B cell (primary cell): ENCODE measurements at regions not wholly inside any gene's neighbourhood (a gene's known extent, or its start where the extent isn't known, plus 50 kb on each side); places are given as distances from the start of the nearest gene placed in this dataset.
"Not testable (repeated sequence)": the region's sequence is repeated elsewhere in the genome, so short reads cannot be mapped to it uniquely, and the experiment has no call there.

ENCODE experiments used
- ATAC-seq: fragments of 200-7000 bp; cut with Tn5 transposase; one replicate; pipeline ENCODE4 v1.10.0; 2021; ENCODE audit warnings: low read depth, mild to moderate bottlenecking, moderate number of reproducible peaks, moderate library complexity
- CTCF ChIA-PET: fragments of 350-600 bp; sonication (Branson Sonifier 250); formaldehyde crosslinking; loops from one replicate; lab custom pipeline; 2021; ENCODE audit warnings: antibody characterized with exemption, inconsistent platforms; lab: Charles Lee
- POLR2A ChIA-PET: fragments of 350-600 bp; sonication (Branson Sonifier 250); formaldehyde crosslinking; loops from one replicate; lab custom pipeline; 2021; ENCODE audit warnings: antibody characterized with exemption; lab: Charles Lee
- DNase-seq: peaks from one replicate; pipeline ENCODE4 v3.0.0; 2013
- H2AFZ ChIP-seq: 2 replicates; pipeline ENCODE4 v1.6.1; 2012; ENCODE audit warnings: mild to moderate bottlenecking, low read depth, low read length; ENCODE audit not compliant: insufficient read depth, poor library complexity, severe bottlenecking
- H3K27ac ChIP-seq, 2 donors: 1 replicate in 1 of 2; 2 replicates in 1 of 2; pipeline ENCODE4 v1.5.1; 2012 to 2013; ENCODE audit warnings: low read length in 2 of 2, mild to moderate bottlenecking in 2 of 2, moderate library complexity in 1 of 2
- H3K27me3 ChIP-seq, 4 experiments: fragments of 200-600 bp in 1 of 4; sonication (generic) in 1 of 4; replicated peaks in 1 of 4; 1 replicate in 2 of 4; 2 replicates in 2 of 4; pipeline versions ENCODE4 v1.6.1 to v1.7.0; 2013 to 2016; ENCODE audit warnings: low read length in 3 of 4, mild to moderate bottlenecking in 2 of 4, mixed read lengths in 1 of 4, moderate library complexity in 1 of 4; ENCODE audit not compliant: insufficient read depth in 4 of 4, control insufficient read depth in 3 of 4; ENCODE audit errors: control extremely low read depth in 1 of 4
- H3K36me3 ChIP-seq, 2 experiments: replicated peaks in 1 of 2; 1 replicate in 1 of 2; 2 replicates in 1 of 2; pipeline versions ENCODE4 v1.6.1 to v1.7.1; 2013; ENCODE audit warnings: low read length in 1 of 2; ENCODE audit not compliant: insufficient read depth in 2 of 2, control insufficient read depth in 1 of 2; ENCODE audit errors: control extremely low read depth in 1 of 2, extremely low read depth in 1 of 2
- H3K4me1 ChIP-seq, 2 donors: fragments of 200-600 bp in 1 of 2; sonication (generic) in 1 of 2; 1 replicate in 1 of 2; 2 replicates in 1 of 2; pipeline versions ENCODE4 v1.5.1 to v1.6.1; 2013 to 2017; ENCODE audit warnings: low read length in 2 of 2; ENCODE audit not compliant: control insufficient read depth in 2 of 2, insufficient read depth in 2 of 2
- H3K4me2 ChIP-seq: replicated peaks from 2 replicates; pipeline ENCODE3; 2012; ENCODE audit warnings: mild to moderate bottlenecking, low read depth, low read length; ENCODE audit not compliant: poor library complexity, severe bottlenecking
- H3K4me3 ChIP-seq, 5 experiments: fragments of 200-600 bp in 1 of 5; sonication (generic) in 1 of 5; 1 replicate in 3 of 5; 2 replicates in 2 of 5; pipeline versions ENCODE4 v1.5.1 to v1.7.0; 2011 to 2016; ENCODE audit warnings: low read length in 4 of 5, mild to moderate bottlenecking in 4 of 5, low read depth in 2 of 5, control low read depth in 1 of 5, moderate library complexity in 1 of 5; ENCODE audit not compliant: insufficient read depth in 1 of 5; ENCODE audit errors: control extremely low read depth in 1 of 5, extremely low read depth in 1 of 5
- H3K79me2 ChIP-seq: fragments of 200-600 bp; sonication (generic); one replicate; pipeline ENCODE4 v1.6.0; 2016; ENCODE audit warnings: low read length; ENCODE audit not compliant: control insufficient read depth, insufficient read depth
- H3K9ac ChIP-seq: fragments of 200-600 bp; sonication (generic); 2 replicates; pipeline ENCODE4 v1.6.1; 2017; ENCODE audit warnings: mild to moderate bottlenecking, low read length, moderate library complexity
- H3K9me3 ChIP-seq, 3 donors: one replicate each; pipeline versions ENCODE4 v1.6.1 to v1.7.1; 2013; ENCODE audit warnings: low read length in 2 of 3; ENCODE audit not compliant: control insufficient read depth in 2 of 3, insufficient read depth in 1 of 3; ENCODE audit errors: control extremely low read depth in 1 of 3
- H4K20me1 ChIP-seq: 2 replicates; pipeline ENCODE4 v1.6.0; 2012; ENCODE audit warnings: mild to moderate bottlenecking, low read length; ENCODE audit not compliant: insufficient read depth, control insufficient read depth, poor library complexity, severe bottlenecking
- H3K27ac Mint-ChIP-seq: one replicate; pipeline ENCODE4 v1.8.0; 2021; ENCODE audit warnings: mixed read lengths
- H3K27me3 Mint-ChIP-seq: one replicate; pipeline ENCODE4 v1.8.0; 2021; ENCODE audit warnings: mixed read lengths
- H3K4me1 Mint-ChIP-seq: one replicate; pipeline ENCODE4 v1.8.0; 2021; ENCODE audit warnings: mixed read lengths
- H3K4me3 Mint-ChIP-seq: one replicate; pipeline ENCODE4 v1.8.0; 2021; ENCODE audit warnings: mixed read lengths
- H3K9me3 Mint-ChIP-seq: one replicate; pipeline ENCODE4 v1.8.0; 2022; ENCODE audit warnings: mixed read lengths; ENCODE audit not compliant: insufficient read depth
- EZH2 ChIP-seq: IDR thresholded peaks from 2 replicates; pipeline ENCODE4 v1.6.1; 2012; ENCODE audit warnings: borderline replicate concordance, low read depth, mild to moderate bottlenecking, moderate library complexity, low read length; ENCODE audit not compliant: insufficient read depth, poor library complexity, severe bottlenecking
- WGBS: methylation state at CpG from one replicate; pipeline ENCODE4 v1.1.5; 2013; ENCODE audit warnings: missing lambda C conversion rate; ENCODE audit not compliant: insufficient coverage; 5-methylcytosine and 5-hydroxymethylcytosine counted together
- intact Hi-C: fragments of 100-400 bp; cut with micrococcal nuclease; formaldehyde crosslinking; loops from one replicate; pipeline ENCODE4 v1.10.0; 2022
- TF ChIP-seq, protein P1 (sequence below): fragments of 200-600 bp; IDR thresholded peaks from one replicate; pipeline ENCODE4 v1.8.0; 2022; ENCODE audit warnings: antibody characterized with exemption, mild to moderate bottlenecking

DNA sequence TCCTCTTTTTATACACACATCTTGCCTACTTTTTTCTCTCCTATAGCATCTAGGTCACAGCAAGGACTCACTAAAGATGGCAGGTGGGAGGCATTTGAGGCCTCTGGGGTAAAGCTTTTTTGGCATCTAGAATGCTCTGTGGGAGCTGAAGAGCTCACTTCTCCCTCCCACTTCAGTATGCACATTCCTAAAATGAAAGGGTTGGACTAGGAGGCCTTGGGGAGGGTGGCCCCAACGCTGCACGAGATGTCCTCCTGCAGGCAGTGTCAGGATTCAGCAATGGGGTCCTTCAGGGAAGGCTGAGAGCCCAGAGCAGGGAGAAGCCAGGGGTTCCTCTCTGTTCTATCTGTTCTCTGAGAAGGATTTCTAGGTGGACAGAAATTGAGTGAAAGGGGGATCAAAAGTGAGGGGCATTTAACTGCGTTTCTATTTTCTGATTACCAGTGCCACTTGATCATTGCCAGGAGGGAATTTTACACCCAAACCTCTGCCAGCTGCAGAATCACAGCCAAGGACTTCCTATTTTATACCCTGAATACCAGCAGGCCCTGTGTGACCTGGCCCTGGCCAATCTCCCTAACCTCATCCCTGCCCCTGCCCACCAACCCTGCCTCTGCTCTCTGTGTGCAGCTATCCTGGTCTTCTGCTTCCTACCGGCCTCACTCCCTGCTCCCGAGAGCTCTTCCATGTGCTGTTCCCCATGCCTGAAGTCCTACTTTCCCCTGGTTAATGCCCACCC, 186.2 kb downstream of the CYP26B1 start:
- Histone ChIP-seq H4K20me1 (no peaks in the 10 kb centered on the region), H3K36me3 (no peaks in the 10 kb centered on the region), H3K9ac (no peak overlapping the region), H3K9me3 (peaks cover 0 to 9% (median 2%) of the 10 kb centered on the region in 3 donors), H3K4me2 (no peak overlapping the region), H3K4me1 (no peaks in the 10 kb centered on the region), H3K27ac (no peak overlapping the region), H3K27me3 (peaks cover 0 to 6% (median 0%) of the 10 kb centered on the region in 4 experiments), H3K4me3 (no peak overlapping the region), H3K79me2 (no peaks in the 10 kb centered on the region), H2AFZ (no peak overlapping the region)
- ATAC-seq, result no peak
- TF ChIP-seq EZH2, result no peak
- TF ChIP-seq, protein P1, sequence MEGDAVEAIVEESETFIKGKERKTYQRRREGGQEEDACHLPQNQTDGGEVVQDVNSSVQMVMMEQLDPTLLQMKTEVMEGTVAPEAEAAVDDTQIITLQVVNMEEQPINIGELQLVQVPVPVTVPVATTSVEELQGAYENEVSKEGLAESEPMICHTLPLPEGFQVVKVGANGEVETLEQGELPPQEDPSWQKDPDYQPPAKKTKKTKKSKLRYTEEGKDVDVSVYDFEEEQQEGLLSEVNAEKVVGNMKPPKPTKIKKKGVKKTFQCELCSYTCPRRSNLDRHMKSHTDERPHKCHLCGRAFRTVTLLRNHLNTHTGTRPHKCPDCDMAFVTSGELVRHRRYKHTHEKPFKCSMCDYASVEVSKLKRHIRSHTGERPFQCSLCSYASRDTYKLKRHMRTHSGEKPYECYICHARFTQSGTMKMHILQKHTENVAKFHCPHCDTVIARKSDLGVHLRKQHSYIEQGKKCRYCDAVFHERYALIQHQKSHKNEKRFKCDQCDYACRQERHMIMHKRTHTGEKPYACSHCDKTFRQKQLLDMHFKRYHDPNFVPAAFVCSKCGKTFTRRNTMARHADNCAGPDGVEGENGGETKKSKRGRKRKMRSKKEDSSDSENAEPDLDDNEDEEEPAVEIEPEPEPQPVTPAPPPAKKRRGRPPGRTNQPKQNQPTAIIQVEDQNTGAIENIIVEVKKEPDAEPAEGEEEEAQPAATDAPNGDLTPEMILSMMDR, result no peak
- no peak overlapping the region for H3K27ac Mint-ChIP-seq
- ChIA-PET POLR2A (no interaction called here), CTCF (no interaction called here)
- 86% methylated on average over 4 of the region's 5 CpGs for WGBS
- H3K4me3 Mint-ChIP-seq, result no peak overlapping the region
- no peaks in the 10 kb centered on the region for H3K27me3 Mint-ChIP-seq
- peaks cover 9% of the 10 kb centered on the region for H3K9me3 Mint-ChIP-seq
- intact Hi-C loops, result no loop called here
- no peaks in the 10 kb centered on the region for H3K4me1 Mint-ChIP-seq
- DNase-seq, result no peak

- ChIA-PET POLR2A (no interaction called here), CTCF (no interaction called here)
- no peak overlapping the region for H3K27ac ChIP-seq
- peaks cover 0 to 6% (median 2%) of the 10 kb centered on the region in 3 donors for H3K9me3 ChIP-seq
- H3K79me2 ChIP-seq, result no peaks in the 10 kb centered on the region
- Mint-ChIP-seq H3K4me3 (no peak overlapping the region), H3K4me1 (no peaks in the 10 kb centered on the region), H3K27ac (no peak overlapping the region), H3K9me3 (peaks cover 9% of the 10 kb centered on the region), H3K27me3 (no peaks in the 10 kb centered on the region)
- no peak overlapping the region for H3K4me2 ChIP-seq
- H3K4me3 ChIP-seq, result no peak overlapping the region
- H4K20me1 ChIP-seq, result no peaks in the 10 kb centered on the region
- no peaks in the 10 kb centered on the region for H3K36me3 ChIP-seq
- ATAC-seq, result no peak
- DNase-seq, result no peak
- H3K4me1 ChIP-seq, result no peaks in the 10 kb centered on the region
- TF ChIP-seq EZH2, result no peak
- TF ChIP-seq, protein P1, result no peak
- peaks cover 0 to 3% (median 0%) of the 10 kb centered on the region in 4 experiments for H3K27me3 ChIP-seq
- no peak overlapping the region for H2AFZ ChIP-seq
- intact Hi-C loops, result no loop called here
- H3K9ac ChIP-seq, result no peak overlapping the region
Measured at GRCh38 chr2:71959494-71959893, 188.2 kb downstream of the CYP26B1 start.

- H3K9ac ChIP-seq, H3K79me2 ChIP-seq, H3K27ac ChIP-seq, ATAC-seq, H4K20me1 ChIP-seq, DNase-seq, H3K9me3 ChIP-seq, H3K36me3 ChIP-seq, H3K9me3 Mint-ChIP-seq, intact Hi-C loops, H3K27ac Mint-ChIP-seq, H3K4me3 ChIP-seq, H3K4me1 Mint-ChIP-seq, POLR2A ChIA-PET, CTCF ChIA-PET, H3K4me1 ChIP-seq, H3K27me3 Mint-ChIP-seq, H3K4me2 ChIP-seq, H2AFZ ChIP-seq, H3K4me3 Mint-ChIP-seq, H3K27me3 ChIP-seq: not testable (repeated sequence)
- no CpG with 5 or more reads among the region's 1 CpG for WGBS
Measured at GRCh38 chr2:71958426-71958825, 189.2 kb downstream of the CYP26B1 start.
